ENCODE measurements at regions not wholly inside any gene's neighbourhood (a gene's known extent, or its start where the extent isn't known, plus 50 kb on each side); places are given as distances from the start of the nearest gene placed in this dataset.

DNA sequence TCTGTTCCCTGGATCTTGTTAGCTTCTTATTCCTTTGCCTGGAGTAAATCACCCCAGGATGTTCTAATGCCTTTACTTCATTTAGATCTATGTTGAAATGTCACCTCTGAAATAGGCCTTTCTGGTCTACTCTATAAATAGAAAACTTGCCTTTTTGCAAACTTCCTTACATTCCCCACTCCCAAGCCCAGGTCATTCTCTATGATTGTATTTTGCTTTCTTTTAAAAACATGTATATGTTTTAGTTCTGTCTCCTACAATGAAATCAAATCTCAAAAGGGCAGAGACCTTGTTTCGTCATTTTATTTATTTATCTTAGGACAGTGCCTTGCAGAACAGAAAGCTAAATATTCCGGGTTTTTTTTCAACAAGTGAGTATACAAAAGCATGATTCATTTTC is 1657.7 kb upstream of the C9orf72 start:
- DNase-seq (ENCODE audit: low read depth, low spot score), result no peak
- ATAC-seq, result no peak
- no TSS peak for BruUV-seq (replicated peaks)
- Histone ChIP-seq H3K9me3 (ENCODE audit: control insufficient read depth, insufficient read depth, low read depth, low read length) (no peaks in the 10 kb centered on the region), H3K36me3 (ENCODE audit: control insufficient read depth, insufficient read depth, low read length) (no peaks in the 10 kb centered on the region), H3K4me3 (ENCODE audit: low read depth in 2 of 2, low read length in 2 of 2) (no peak overlapping the region), H3K27ac (ENCODE audit: low read length) (no peak overlapping the region), H3K27me3 (ENCODE audit: control insufficient read depth, insufficient read depth, low read length) (no peaks in the 10 kb centered on the region), H3K4me1 (ENCODE audit: control insufficient read depth, insufficient read depth, low read length) (no peaks in the 10 kb centered on the region)
- intact Hi-C loops (cut with micrococcal nuclease; ENCODE audit: unreplicated experiment), result loop anchor here (5.0 kb wide), 1 partner anchor 46 kb away; no protein-coding TSS in a partner anchor
- in situ Hi-C loops (cut with HindIII; ENCODE audit: low pct_unique_long_range_greater_than_20kb, low sequenced_read_pairs), result no loop called here
- no peak for TF ChIP-seq TCF7L2 (IDR thresholded peaks at IDR 0.05; ENCODE audit: low read depth, low read length)
- TF ChIP-seq POLR2AphosphoS5 (IDR thresholded peaks at IDR 0.05; ENCODE audit: low read depth, low read length), result no peak
- TF ChIP-seq SIN3A (IDR thresholded peaks at IDR 0.05; ENCODE audit: borderline replicate concordance, insufficient read depth, low read depth, low read length), result no peak
- no peak for TF ChIP-seq CTCF (IDR thresholded peaks at IDR 0.05)
- no peak for TF ChIP-seq REST (IDR thresholded peaks at IDR 0.05; ENCODE audit: insufficient read depth in 1 of 2, low read depth in 2 of 2, low read length in 1 of 2)
- ChIA-PET POLR2A (no interaction called here), CTCF (no interaction called here)

DNA sequence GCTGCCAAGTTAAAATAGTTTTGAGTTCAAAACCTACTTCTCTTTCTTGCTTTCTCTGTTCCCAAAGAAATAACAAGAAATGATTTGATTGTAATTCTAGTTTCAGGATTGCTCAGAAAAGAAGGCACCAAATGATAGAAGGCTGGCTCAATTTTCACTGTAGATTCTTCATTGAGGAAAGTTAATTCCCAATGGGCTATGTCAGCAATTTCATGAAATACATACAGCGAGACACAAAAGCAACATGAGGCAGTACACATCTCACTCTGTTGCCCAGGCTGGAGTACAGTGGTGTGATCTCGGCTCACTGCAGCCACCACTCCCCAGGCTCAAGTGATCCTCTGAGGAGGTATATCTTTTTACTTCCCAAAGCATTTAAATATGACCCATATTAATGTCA is 1659.9 kb upstream of the C9orf72 start:
- Histone ChIP-seq H3K27me3 (ENCODE audit: control insufficient read depth, insufficient read depth, low read length) (no peaks in the 10 kb centered on the region), H3K4me1 (ENCODE audit: control insufficient read depth, insufficient read depth, low read length) (no peaks in the 10 kb centered on the region), H3K36me3 (ENCODE audit: control insufficient read depth, insufficient read depth, low read length) (no peaks in the 10 kb centered on the region), H3K9me3 (ENCODE audit: control insufficient read depth, insufficient read depth, low read depth, low read length) (no peaks in the 10 kb centered on the region), H3K4me3 (ENCODE audit: low read depth in 2 of 2, low read length in 2 of 2) (no peak overlapping the region), H3K27ac (ENCODE audit: low read length) (no peak overlapping the region)
- in situ Hi-C loops (cut with HindIII; ENCODE audit: low pct_unique_long_range_greater_than_20kb, low sequenced_read_pairs) (no loop called here), intact Hi-C loops (cut with micrococcal nuclease; ENCODE audit: unreplicated experiment) (loop anchor here (5.0 kb wide), 1 partner anchor 44 kb away; no protein-coding TSS in a partner anchor)
- ChIA-PET CTCF (no interaction called here), POLR2A (no interaction called here)
- TF ChIP-seq SIN3A (IDR thresholded peaks at IDR 0.05; ENCODE audit: borderline replicate concordance, insufficient read depth, low read depth, low read length) (no peak), CTCF (IDR thresholded peaks at IDR 0.05) (no peak), POLR2AphosphoS5 (IDR thresholded peaks at IDR 0.05; ENCODE audit: low read depth, low read length) (no peak), REST (IDR thresholded peaks at IDR 0.05; ENCODE audit: insufficient read depth in 1 of 2, low read depth in 2 of 2, low read length in 1 of 2) (no peak), TCF7L2 (IDR thresholded peaks at IDR 0.05; ENCODE audit: low read depth, low read length) (no peak)
- ATAC-seq, result no peak
- no peak for DNase-seq (ENCODE audit: low read depth, low spot score)
- BruUV-seq (replicated peaks), result no TSS peak
